GM12865 (cell line): ENCODE measurements at regions not wholly inside any gene's neighbourhood (a gene's known extent, or its start where the extent isn't known, plus 50 kb on each side); places are given as distances from the start of the nearest gene placed in this dataset.

Experiments
- DNase-seq: peaks from one replicate; pipeline ENCODE4 v3.0.0; 2010; ENCODE audit warnings: low read depth
- H3K4me3 ChIP-seq: 2 replicates; pipeline ENCODE4 v1.5.1; 2011; ENCODE audit warnings: mild to moderate bottlenecking, low read depth, low read length, control low read depth
- CTCF ChIP-seq: IDR thresholded peaks from 2 replicates; pipeline ENCODE4 v1.5.1; 2011; ENCODE audit warnings: low read length, control low read depth, low read depth, inconsistent platforms; ENCODE audit not compliant: insufficient read depth; ENCODE audit errors: missing control alignments

DNA sequence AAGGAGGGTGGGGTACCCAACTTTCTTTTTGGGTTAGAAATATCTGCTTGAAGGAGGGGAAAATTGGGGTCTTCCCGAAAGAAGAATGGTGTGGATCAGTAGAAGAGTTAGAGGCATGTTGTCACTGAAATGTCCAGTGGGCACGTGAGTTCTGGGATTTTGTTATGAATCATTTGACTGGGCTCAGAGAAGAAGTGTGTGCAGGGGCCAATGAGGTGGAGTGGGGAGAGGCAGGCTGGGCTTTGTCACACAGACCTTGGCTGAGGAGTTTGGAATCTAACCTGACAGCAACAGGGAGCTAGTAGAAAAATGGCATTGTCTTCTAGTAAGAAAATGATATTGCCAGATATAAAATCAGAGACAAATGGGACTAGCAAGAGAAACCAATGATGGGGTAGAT lies 436.8 kb downstream of the MFSD1 start:
- DNase-seq: no peak
- H3K4me3 ChIP-seq: no peak overlapping the region
- TF ChIP-seq CTCF: no peak

DNA sequence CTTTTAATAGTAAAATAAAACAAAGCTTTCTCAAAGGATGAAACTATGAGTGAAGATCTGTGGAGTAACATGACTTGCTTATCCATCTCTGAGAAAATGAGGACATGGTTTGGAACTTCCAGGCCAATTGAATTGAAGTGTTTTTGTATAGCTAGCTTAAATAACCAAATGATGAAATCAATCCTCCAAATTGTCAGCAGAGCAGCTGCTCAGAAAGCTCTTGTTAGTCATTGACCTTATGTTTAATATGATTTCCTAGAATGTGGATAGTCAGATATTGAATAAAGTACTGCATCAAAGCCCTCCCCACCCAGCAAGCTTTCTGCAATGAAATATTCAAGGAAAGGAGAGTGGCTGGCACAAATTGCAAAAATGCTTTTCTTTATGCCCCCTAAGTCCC lies 437.2 kb downstream of the MFSD1 start:
- H3K4me3 ChIP-seq: no peak overlapping the region
- TF ChIP-seq CTCF: no peak
- DNase-seq: no peak

GRCh38 chr3:159244933-159245332 lies 443.1 kb downstream of the MFSD1 start:
- no peak for DNase-seq
- no peak for TF ChIP-seq CTCF
- H3K4me3 ChIP-seq: no peak overlapping the region

DNA sequence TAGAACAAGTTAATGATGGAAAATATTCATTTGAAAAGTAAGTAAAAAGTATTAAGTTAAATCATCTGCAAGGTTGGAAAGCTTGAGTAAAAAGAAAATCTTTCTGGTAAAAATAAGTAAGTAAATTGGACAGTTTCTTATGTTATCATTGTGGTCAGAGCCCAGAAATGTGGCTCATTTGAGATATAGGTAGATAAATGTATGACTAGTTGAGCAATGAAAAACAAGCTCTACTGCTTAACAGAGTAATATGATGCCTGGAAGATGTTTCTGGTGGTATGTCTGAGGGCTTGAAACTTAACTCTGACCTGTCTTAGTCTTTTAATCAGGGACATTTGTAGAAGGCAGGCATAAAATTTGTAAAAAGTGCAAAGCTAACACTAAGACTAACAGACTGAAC lies 444.0 kb downstream of the MFSD1 start:
- no peak overlapping the region for H3K4me3 ChIP-seq
- no peak for DNase-seq
- no peak for TF ChIP-seq CTCF

- TF ChIP-seq CTCF: no peak
- no peak for DNase-seq
These were observed 444.5 kb downstream of the MFSD1 start for GRCh38 chr3:159246385-159246784.

DNA sequence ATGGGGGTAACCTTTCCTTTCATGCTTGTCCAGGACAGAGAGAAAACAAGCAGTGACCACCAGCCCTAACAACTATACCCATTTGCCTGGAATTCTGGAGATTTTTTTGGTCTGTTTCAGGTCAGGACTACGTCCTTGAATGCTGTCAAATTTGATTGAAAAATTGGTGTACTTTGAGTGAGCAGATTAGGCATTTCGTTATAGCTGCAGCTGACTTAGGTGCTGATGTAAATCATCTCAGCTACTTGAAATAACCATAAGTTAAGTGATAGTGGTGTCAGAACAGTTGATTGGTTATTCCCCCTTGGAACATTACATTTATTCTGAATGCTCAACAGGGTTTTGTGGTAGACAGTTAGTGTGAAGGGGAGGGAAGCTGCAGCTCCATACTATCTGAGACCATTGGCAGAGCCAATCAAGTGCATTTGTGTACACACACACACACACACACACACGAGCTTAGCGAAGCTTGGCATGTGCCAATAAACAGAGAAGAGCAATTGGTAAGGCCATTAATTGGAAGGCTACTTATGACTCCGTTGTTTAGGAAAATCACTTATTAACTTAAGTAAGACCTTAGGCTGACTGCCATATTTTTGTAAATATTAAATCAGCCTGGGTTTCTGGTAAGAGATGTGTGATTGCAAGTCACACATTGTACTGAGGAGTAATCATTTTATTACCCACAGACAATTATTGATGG lies 447.8 kb downstream of the MFSD1 start:
- no peak for DNase-seq
- no peak for TF ChIP-seq CTCF
- H3K4me3 ChIP-seq: no peak overlapping the region

More at GRCh38 chr3:159246385-159246784, 444.5 kb downstream of the MFSD1 start:
- no peak overlapping the region for H3K4me3 ChIP-seq

- no peak for DNase-seq
- H3K4me3 ChIP-seq: no peak overlapping the region
- TF ChIP-seq CTCF: no peak
These were observed 449.1 kb downstream of the MFSD1 start for GRCh38 chr3:159250961-159251360.
